Smooth muscle cell (in vitro differentiated cells): ENCODE measurements at regions not wholly inside any gene's neighbourhood (a gene's known extent, or its start where the extent isn't known, plus 50 kb on each side); places are given as distances from the start of the nearest gene placed in this dataset.

Experiments used
- DNase-seq: peaks from one replicate; lab custom pipeline; 2025; ENCODE audit not compliant: unreplicated experiment; lab: John Stamatoyannopoulos, UW
- H2AFZ ChIP-seq: fragments of 200-600 bp; sonication (generic); 2 replicates; pipeline ENCODE4 v1.6.0; 2016; ENCODE audit warnings: antibody characterized with exemption, low read depth, mild to moderate bottlenecking
- H3F3A ChIP-seq: fragments of 200-600 bp; sonication (generic); 2 replicates; pipeline ENCODE4 v1.6.0; 2017; ENCODE audit warnings: antibody characterized with exemption, low read depth
- H3K27ac ChIP-seq: fragments of 200-600 bp; sonication (generic); 2 replicates; pipeline ENCODE4 v1.5.1; 2016; ENCODE audit warnings: low read depth, mild to moderate bottlenecking
- H3K27me3 ChIP-seq: fragments of 200-600 bp; sonication (generic); 2 replicates; pipeline ENCODE4 v1.6.1; 2016; ENCODE audit warnings: low read depth, mild to moderate bottlenecking
- H3K36me3 ChIP-seq: fragments of 200-600 bp; sonication (generic); 2 replicates; pipeline ENCODE4 v1.5.1; 2016; ENCODE audit warnings: low read depth
- H3K4me1 ChIP-seq: fragments of 200-600 bp; sonication (generic); 2 replicates; pipeline ENCODE4 v1.5.1; 2016; ENCODE audit warnings: low read depth
- H3K4me2 ChIP-seq: fragments of 200-600 bp; sonication (generic); 2 replicates; pipeline ENCODE4 v1.6.0; 2016; ENCODE audit warnings: mild to moderate bottlenecking
- H3K4me3 ChIP-seq: fragments of 200-600 bp; sonication (generic); 2 replicates; pipeline ENCODE4 v1.5.1; 2016; ENCODE audit warnings: mild to moderate bottlenecking
- H3K79me2 ChIP-seq: fragments of 200-600 bp; sonication (generic); 2 replicates; pipeline ENCODE4 v1.6.0; 2016; ENCODE audit warnings: low read depth, mild to moderate bottlenecking
- H3K9ac ChIP-seq: fragments of 200-600 bp; sonication (generic); 2 replicates; pipeline ENCODE4 v1.6.0; 2016; ENCODE audit warnings: low read depth
- H3K9me3 ChIP-seq: fragments of 200-600 bp; sonication (generic); replicated peaks from 2 replicates; pipeline ENCODE4 v1.5.1; 2016; ENCODE audit warnings: low read depth
- H4K20me1 ChIP-seq: fragments of 200-600 bp; sonication (generic); 2 replicates; pipeline ENCODE4 v1.6.0; 2016; ENCODE audit warnings: low read depth
- CTCF ChIP-seq: fragments of 200-600 bp; sonication (generic); IDR thresholded peaks from 2 replicates; pipeline ENCODE4 v1.5.1; 2017; ENCODE audit warnings: borderline replicate concordance, mild to moderate bottlenecking, antibody characterized with exemption; ENCODE audit not compliant: insufficient read depth, poor library complexity, severe bottlenecking
- WGBS: methylation state at CpG from one replicate; pipeline ENCODE4 v1.1.7; 2016; ENCODE audit warnings: low lambda C conversion rate; 5-methylcytosine and 5-hydroxymethylcytosine counted together

GRCh38 chr3:5510300-5510699 is 322.8 kb downstream of the EDEM1 start:
- Histone ChIP-seq H3K27ac (no peak overlapping the region), H3K4me1 (no peaks in the 10 kb centered on the region), H3K9ac (no peak overlapping the region), H3K27me3 (no peaks in the 10 kb centered on the region), H3F3A (no peaks in the 10 kb centered on the region), H3K4me2 (no peak overlapping the region), H3K79me2 (no peaks in the 10 kb centered on the region), H2AFZ (no peak overlapping the region), H3K4me3 (no peak overlapping the region), H3K36me3 (no peaks in the 10 kb centered on the region), H3K9me3 (peaks cover 4% of the 10 kb centered on the region), H4K20me1 (no peaks in the 10 kb centered on the region)
- DNase-seq = no peak
- TF ChIP-seq CTCF = no peak
- WGBS = 88% methylated on average over 5 of the region's 5 CpGs

GRCh38 chr3:5517921-5518320 is 330.4 kb downstream of the EDEM1 start:
- no peak overlapping the region for H3K4me2 ChIP-seq
- no peak overlapping the region for H3K4me3 ChIP-seq
- peaks cover 4% of the 10 kb centered on the region for H3K9me3 ChIP-seq
- no peaks in the 10 kb centered on the region for H3F3A ChIP-seq
- WGBS = 91% methylated on average over 4 of the region's 4 CpGs
- no peaks in the 10 kb centered on the region for H3K36me3 ChIP-seq
- no peaks in the 10 kb centered on the region for H3K4me1 ChIP-seq
- no peaks in the 10 kb centered on the region for H4K20me1 ChIP-seq
- no peak for TF ChIP-seq CTCF
- DNase-seq = no peak
- no peaks in the 10 kb centered on the region for H3K27me3 ChIP-seq
- H2AFZ ChIP-seq = no peak overlapping the region
- no peaks in the 10 kb centered on the region for H3K79me2 ChIP-seq
- no peak overlapping the region for H3K27ac ChIP-seq
- no peak overlapping the region for H3K9ac ChIP-seq

GRCh38 chr3:5520237-5520636 is 332.7 kb downstream of the EDEM1 start:
- H3K79me2 ChIP-seq = no peaks in the 10 kb centered on the region
- 73% methylated on average over 5 of the region's 5 CpGs for WGBS
- no peak for TF ChIP-seq CTCF

GRCh38 chr3:5523125-5523524 is 335.6 kb downstream of the EDEM1 start:
- H3K36me3 ChIP-seq = no peaks in the 10 kb centered on the region
- WGBS = 100% methylated on average over 1 of the region's 1 CpG
- no peaks in the 10 kb centered on the region for H4K20me1 ChIP-seq
- H3K27ac ChIP-seq = no peak overlapping the region
- H3K79me2 ChIP-seq = no peaks in the 10 kb centered on the region
- H3K4me2 ChIP-seq = no peak overlapping the region
- H3K4me1 ChIP-seq = no peaks in the 10 kb centered on the region
- no peaks in the 10 kb centered on the region for H3F3A ChIP-seq
- no peaks in the 10 kb centered on the region for H3K27me3 ChIP-seq
- no peak overlapping the region for H3K4me3 ChIP-seq
- no peak for DNase-seq
- H2AFZ ChIP-seq = no peak overlapping the region
- no peaks in the 10 kb centered on the region for H3K9me3 ChIP-seq
- no peak overlapping the region for H3K9ac ChIP-seq
- TF ChIP-seq CTCF = no peak

More at GRCh38 chr3:5520237-5520636, 332.7 kb downstream of the EDEM1 start:
- no peak overlapping the region for H3K9ac ChIP-seq
- H3K4me3 ChIP-seq = no peak overlapping the region
- no peaks in the 10 kb centered on the region for H3K9me3 ChIP-seq
- no peaks in the 10 kb centered on the region for H3K27me3 ChIP-seq
- H3K4me1 ChIP-seq = no peaks in the 10 kb centered on the region
- no peaks in the 10 kb centered on the region for H3F3A ChIP-seq
- no peak for DNase-seq
- H3K27ac ChIP-seq = no peak overlapping the region
- H2AFZ ChIP-seq = no peak overlapping the region
- H3K4me2 ChIP-seq = no peak overlapping the region
- no peaks in the 10 kb centered on the region for H4K20me1 ChIP-seq
- no peaks in the 10 kb centered on the region for H3K36me3 ChIP-seq
